Neural progenitor cell (in vitro differentiated cells): ENCODE measurements at regions not wholly inside any gene's neighbourhood (a gene's known extent, or its start where the extent isn't known, plus 50 kb on each side); places are given as distances from the start of the nearest gene placed in this dataset.

ENCODE experiments used
- EZH2 ChIP-seq: fragments of 200-600 bp; sonication (generic); IDR thresholded peaks from 2 replicates; pipeline ENCODE4 v1.6.1; 2017; ENCODE audit warnings: antibody characterized with exemption, mild to moderate bottlenecking, moderate library complexity
- EZH2phosphoT487 ChIP-seq: fragments of 200-600 bp; sonication (generic); IDR thresholded peaks from 2 replicates; pipeline ENCODE4 v1.6.1; 2017; ENCODE audit warnings: antibody characterized with exemption
- TF ChIP-seq, protein P1 (sequence below): fragments of 200-600 bp; sonication (generic); IDR thresholded peaks from 2 replicates; pipeline ENCODE4 v1.5.1; 2017; ENCODE audit warnings: antibody characterized with exemption, mild to moderate bottlenecking

DNA sequence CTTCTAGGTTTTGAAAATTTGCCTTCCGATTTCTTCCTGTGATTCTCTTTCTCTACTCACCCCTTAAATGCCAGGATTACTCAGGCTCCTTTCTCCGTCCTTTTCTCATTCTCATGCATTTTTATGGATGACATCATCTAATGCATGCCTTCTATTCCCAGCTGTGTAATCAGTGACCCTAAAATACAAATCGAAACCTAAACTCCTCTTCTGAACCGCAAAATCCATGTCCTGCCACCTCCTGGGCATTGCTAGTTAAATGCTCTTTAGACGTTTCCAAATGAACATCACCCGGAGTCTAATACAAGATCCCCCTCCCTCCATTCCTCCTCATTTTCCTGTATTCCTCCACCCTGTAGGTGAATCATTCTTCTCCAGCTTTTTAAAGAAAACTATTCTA, 1703.1 kb upstream of the FLRT2 start:
- TF ChIP-seq EZH2 = no peak
- TF ChIP-seq, protein P1, sequence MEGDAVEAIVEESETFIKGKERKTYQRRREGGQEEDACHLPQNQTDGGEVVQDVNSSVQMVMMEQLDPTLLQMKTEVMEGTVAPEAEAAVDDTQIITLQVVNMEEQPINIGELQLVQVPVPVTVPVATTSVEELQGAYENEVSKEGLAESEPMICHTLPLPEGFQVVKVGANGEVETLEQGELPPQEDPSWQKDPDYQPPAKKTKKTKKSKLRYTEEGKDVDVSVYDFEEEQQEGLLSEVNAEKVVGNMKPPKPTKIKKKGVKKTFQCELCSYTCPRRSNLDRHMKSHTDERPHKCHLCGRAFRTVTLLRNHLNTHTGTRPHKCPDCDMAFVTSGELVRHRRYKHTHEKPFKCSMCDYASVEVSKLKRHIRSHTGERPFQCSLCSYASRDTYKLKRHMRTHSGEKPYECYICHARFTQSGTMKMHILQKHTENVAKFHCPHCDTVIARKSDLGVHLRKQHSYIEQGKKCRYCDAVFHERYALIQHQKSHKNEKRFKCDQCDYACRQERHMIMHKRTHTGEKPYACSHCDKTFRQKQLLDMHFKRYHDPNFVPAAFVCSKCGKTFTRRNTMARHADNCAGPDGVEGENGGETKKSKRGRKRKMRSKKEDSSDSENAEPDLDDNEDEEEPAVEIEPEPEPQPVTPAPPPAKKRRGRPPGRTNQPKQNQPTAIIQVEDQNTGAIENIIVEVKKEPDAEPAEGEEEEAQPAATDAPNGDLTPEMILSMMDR = no peak
- TF ChIP-seq EZH2phosphoT487 = no peak
